ENCODE measurements at regions not wholly inside any gene's neighbourhood (a gene's known extent, or its start where the extent isn't known, plus 50 kb on each side); places are given as distances from the start of the nearest gene placed in this dataset.

- H3K36me3 ChIP-seq (ENCODE audit: insufficient read depth) = no peaks in the 10 kb centered on the region
- no peaks in the 10 kb centered on the region for H3K79me2 ChIP-seq (replicated peaks; ENCODE audit: insufficient read depth)
- no peaks in the 10 kb centered on the region for H3K4me1 ChIP-seq (ENCODE audit: insufficient read depth)
- H3K4me1 Mint-ChIP-seq = no peaks in the 10 kb centered on the region
- H3K4me3 ChIP-seq = no peak overlapping the region
- no peaks in the 10 kb centered on the region for H3K27me3 ChIP-seq (ENCODE audit: insufficient read depth)
- no peaks in the 10 kb centered on the region for H3K9me2 ChIP-seq (ENCODE audit: insufficient read depth)
- TF ChIP-seq EZH2phosphoT487 (IDR thresholded peaks at IDR 0.05; ENCODE audit: unreplicated experiment) (no peak), CREB1 (CRISPR knock-in tag; IDR thresholded peaks at IDR 0.05; ENCODE audit: low read depth) (no peak), POLR2AphosphoS5 (IDR thresholded peaks at IDR 0.05; ENCODE audit: low read depth) (no peak)
- no peaks in the 10 kb centered on the region for H3K36me3 Mint-ChIP-seq (ENCODE audit: low read depth)
- H3K27ac ChIP-seq (ENCODE audit: low read depth) = no peak overlapping the region
- H3K27me3 Mint-ChIP-seq (ENCODE audit: insufficient read depth, low read depth, poor library complexity) = peaks cover 2% of the 10 kb centered on the region
- no peak overlapping the region for H3K4me2 ChIP-seq
- H4K20me1 ChIP-seq (replicated peaks; ENCODE audit: insufficient read depth) = no peaks in the 10 kb centered on the region
- no peak overlapping the region for H3K4me3 Mint-ChIP-seq
- H3K9me3 Mint-ChIP-seq = no peaks in the 10 kb centered on the region
- no peak overlapping the region for H2AFZ ChIP-seq
- H3K27ac Mint-ChIP-seq = no peak overlapping the region
- no peaks in the 10 kb centered on the region for H3F3A ChIP-seq (replicated peaks; ENCODE audit: low read depth)
- DNase-seq (ENCODE audit: low spot score) (no peak), ATAC-seq (no peak)
Measured at GRCh38 chr1:240714568-240715292, 102.8 kb upstream of the GREM2 start.

GRCh38 chr1:240712014-240712731 lies 100.2 kb upstream of the GREM2 start:
- Mint-ChIP-seq H3K27me3 (ENCODE audit: insufficient read depth, low read depth, poor library complexity) (peaks cover 2% of the 10 kb centered on the region), H3K9me3 (no peaks in the 10 kb centered on the region), H3K4me1 (no peaks in the 10 kb centered on the region), H3K4me3 (no peak overlapping the region), H3K27ac (no peak overlapping the region), H3K36me3 (ENCODE audit: low read depth) (no peaks in the 10 kb centered on the region)
- DNase-seq (ENCODE audit: low spot score) = no peak
- Histone ChIP-seq H2AFZ (no peak overlapping the region), H3K27ac (ENCODE audit: low read depth) (no peak overlapping the region), H3K27me3 (ENCODE audit: insufficient read depth) (no peaks in the 10 kb centered on the region), H3F3A (replicated peaks; ENCODE audit: low read depth) (no peaks in the 10 kb centered on the region), H3K79me2 (replicated peaks; ENCODE audit: insufficient read depth) (no peaks in the 10 kb centered on the region), H3K4me2 (no peak overlapping the region), H3K9me2 (ENCODE audit: insufficient read depth) (no peaks in the 10 kb centered on the region), H3K36me3 (ENCODE audit: insufficient read depth) (no peaks in the 10 kb centered on the region), H4K20me1 (replicated peaks; ENCODE audit: insufficient read depth) (no peaks in the 10 kb centered on the region), H3K4me3 (no peak overlapping the region), H3K4me1 (ENCODE audit: insufficient read depth) (no peaks in the 10 kb centered on the region)
- ATAC-seq = no peak
- TF ChIP-seq ZNF114 (CRISPR knock-in tag; IDR thresholded peaks at IDR 0.05) (no peak), ZNF462 (CRISPR knock-in tag; IDR thresholded peaks at IDR 0.05) (no peak), NANOG (IDR thresholded peaks at IDR 0.05; ENCODE audit: borderline replicate concordance) (no peak), REST (IDR thresholded peaks at IDR 0.05; ENCODE audit: unreplicated experiment) (no peak), EZH2phosphoT487 (IDR thresholded peaks at IDR 0.05; ENCODE audit: unreplicated experiment) (no peak), JUNB (IDR thresholded peaks at IDR 0.05; ENCODE audit: unreplicated experiment) (no peak), CTCF (conservative IDR thresholded peaks at IDR 0.05; ENCODE audit: low read depth in 2 of 2) (no peak)
